Mammary epithelial cell (primary cell): ENCODE measurements at regions not wholly inside any gene's neighbourhood (a gene's known extent, or its start where the extent isn't known, plus 50 kb on each side); places are given as distances from the start of the nearest gene placed in this dataset.

Experiments
- EZH2 ChIP-seq: IDR thresholded peaks from 2 replicates; pipeline ENCODE4 v1.6.1; 2012; ENCODE audit warnings: low read length, inconsistent platforms, borderline replicate concordance
- TF ChIP-seq, protein P1 (sequence below), 2 donors: IDR thresholded peaks in 1 of 2; conservative IDR thresholded peaks in 1 of 2; 2 replicates each; pipeline ENCODE4 v1.5.1; 2011 to 2012; ENCODE audit warnings: inconsistent platforms in 2 of 2, low read length in 2 of 2, mild to moderate bottlenecking in 2 of 2, control low read depth in 1 of 2, low read depth in 1 of 2; ENCODE audit not compliant: insufficient read depth in 1 of 2; ENCODE audit errors: extremely low read depth in 1 of 2

- TF ChIP-seq, protein P1, sequence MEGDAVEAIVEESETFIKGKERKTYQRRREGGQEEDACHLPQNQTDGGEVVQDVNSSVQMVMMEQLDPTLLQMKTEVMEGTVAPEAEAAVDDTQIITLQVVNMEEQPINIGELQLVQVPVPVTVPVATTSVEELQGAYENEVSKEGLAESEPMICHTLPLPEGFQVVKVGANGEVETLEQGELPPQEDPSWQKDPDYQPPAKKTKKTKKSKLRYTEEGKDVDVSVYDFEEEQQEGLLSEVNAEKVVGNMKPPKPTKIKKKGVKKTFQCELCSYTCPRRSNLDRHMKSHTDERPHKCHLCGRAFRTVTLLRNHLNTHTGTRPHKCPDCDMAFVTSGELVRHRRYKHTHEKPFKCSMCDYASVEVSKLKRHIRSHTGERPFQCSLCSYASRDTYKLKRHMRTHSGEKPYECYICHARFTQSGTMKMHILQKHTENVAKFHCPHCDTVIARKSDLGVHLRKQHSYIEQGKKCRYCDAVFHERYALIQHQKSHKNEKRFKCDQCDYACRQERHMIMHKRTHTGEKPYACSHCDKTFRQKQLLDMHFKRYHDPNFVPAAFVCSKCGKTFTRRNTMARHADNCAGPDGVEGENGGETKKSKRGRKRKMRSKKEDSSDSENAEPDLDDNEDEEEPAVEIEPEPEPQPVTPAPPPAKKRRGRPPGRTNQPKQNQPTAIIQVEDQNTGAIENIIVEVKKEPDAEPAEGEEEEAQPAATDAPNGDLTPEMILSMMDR (conservative IDR thresholded peaks at IDR 0.05 in 1 of 2, IDR thresholded peaks at IDR 0.05 in 1 of 2; ENCODE audit: extremely low read depth in 1 of 2, insufficient read depth in 1 of 2, low read depth in 1 of 2, low read length in 2 of 2): no peak
- TF ChIP-seq EZH2: no peak
Measured at GRCh38 chr20:46816097-46816496, 78.5 kb upstream of the EYA2 start.
